NCI-H226 (cell line): ENCODE measurements at regions not wholly inside any gene's neighbourhood (a gene's known extent, or its start where the extent isn't known, plus 50 kb on each side); places are given as distances from the start of the nearest gene placed in this dataset.
"Not testable (repeated sequence)": the region's sequence is repeated elsewhere in the genome, so short reads cannot be mapped to it uniquely, and the experiment has no call there.

Experiments used
- DNase-seq: peaks from one replicate; pipeline ENCODE4 v3.0.0-alpha.2; 2015

DNA sequence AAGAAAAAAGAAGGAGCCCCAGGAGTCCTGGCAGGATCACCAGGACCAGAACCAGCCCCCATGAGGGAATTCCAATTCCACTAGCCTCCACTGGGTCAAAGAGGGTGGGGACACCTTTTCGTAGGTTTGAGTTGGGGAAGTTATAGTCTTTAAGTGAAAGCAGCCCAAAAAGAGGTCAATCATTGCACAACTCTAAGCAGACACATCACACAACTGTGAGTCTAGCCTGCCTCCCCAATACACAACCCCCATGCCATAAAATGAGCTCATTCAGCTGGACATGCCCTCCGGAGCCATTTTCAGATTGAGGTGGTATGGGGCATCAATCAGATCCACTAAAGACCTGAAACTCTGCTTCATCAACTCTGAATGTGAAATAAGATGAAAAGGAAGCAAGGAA is 179.9 kb downstream of the NPHP4 start:
- DNase-seq = no peak

DNA sequence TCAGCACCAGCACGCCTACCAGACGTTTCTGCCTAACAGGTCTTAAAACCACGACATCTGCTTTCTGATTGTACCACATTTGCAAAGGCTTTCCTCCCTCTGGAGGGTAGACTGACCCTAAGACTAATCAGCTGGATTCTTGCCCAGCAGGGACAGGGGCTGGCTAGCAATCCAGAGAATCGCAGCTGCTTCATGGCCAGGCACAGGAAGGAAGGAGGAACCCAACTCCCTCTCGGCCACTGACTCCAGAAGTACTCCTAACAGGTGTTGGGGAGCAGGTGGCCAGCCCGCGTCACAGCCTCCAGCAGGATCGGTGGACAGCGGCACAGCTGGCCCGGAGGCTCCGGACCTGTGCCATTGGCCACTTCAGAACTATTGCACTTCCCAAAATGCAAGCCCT is 180.8 kb downstream of the NPHP4 start:
- no peak for DNase-seq

DNA sequence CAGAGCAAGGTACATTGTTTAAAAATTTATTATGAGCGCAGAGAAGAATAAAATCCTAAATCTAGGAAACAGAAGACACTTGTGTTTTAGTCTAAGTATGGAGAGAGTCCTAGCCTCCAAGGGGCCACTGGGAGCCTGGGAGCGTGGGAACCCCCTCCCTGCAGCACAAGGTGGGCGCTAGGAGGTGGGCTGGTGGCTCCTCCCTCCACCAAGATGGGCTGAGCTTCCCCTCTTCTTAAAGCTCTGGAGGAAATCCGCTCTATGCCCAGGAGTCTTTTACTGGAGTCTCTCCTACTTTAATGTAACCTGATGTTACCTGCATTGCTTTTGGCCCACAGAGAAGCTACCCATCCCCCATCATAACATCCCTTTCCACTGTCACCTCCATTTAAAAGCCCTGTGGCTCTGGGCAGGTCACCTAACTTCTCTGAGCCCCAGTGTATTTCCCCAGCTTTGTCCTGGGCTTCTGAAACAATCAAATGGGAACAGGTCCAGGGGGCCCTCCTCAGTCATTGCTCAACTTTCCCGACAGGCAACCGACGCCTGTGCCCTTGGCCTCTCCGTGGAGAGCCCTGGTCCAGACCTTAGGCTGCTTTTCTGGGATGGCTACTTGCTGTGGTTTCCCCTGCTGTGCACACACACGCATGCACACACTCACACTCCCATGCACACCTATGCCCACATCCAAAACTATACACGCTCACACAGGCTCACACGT is 181.5 kb downstream of the NPHP4 start:
- no peak for DNase-seq

DNA sequence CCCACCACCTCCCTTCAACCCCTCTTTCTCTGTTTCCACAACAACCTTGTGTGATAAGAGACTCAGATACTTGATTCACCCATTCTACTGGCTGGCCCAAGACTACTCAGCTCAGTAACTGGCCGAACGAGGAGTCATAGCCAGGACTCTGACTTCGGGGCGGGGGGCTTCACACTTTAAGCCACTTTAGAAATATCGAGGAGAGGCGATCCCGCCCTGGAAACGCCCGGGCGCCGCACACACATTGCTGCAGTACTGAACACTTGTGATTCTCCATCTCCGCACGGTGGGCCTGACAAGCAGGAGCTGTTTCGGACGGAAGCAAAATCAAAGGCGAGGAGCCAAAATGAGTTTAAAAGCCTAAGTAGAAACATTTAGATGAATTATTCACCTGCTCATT is 182.1 kb downstream of the NPHP4 start:
- DNase-seq = no peak

DNA sequence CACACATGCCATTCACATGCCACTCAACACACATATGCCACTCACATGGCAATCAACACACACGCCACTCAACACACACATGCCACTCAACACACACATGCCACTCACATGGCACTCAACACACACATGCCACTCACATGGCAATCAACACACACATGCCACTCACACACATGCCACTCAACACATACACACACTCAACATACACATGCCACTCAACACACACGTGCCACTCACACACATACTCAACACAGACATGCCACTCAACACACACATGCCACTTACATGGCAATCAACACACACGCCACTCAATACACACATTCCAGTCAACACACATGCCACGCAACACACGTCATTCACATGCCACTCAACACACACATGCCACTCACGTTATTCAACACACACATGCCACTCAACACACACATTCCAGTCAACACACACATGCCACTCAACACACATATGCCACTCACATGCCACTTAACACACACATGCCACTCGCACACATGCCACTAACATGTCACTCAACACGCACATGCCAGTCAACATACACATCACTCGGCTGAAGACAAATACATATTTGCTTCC is 182.9 kb downstream of the NPHP4 start:
- no peak for DNase-seq

DNA sequence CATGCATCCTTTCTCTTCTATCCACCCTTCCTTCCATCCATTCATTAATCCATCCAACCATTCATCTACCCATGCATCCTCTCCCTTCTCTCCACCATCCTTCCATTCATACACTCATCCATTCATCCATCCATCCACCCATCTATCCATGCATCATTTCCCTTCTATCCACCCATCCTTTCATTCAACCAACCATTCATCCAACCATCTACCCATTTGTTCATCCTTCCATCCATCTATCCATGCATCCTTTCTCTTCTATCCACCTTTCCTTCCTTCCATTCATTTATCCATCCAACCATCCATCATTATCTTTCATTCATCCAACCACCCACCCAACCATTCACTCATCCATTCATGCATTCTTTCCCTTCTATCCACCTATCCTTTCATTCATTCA is 188.4 kb downstream of the NPHP4 start:
- no peak for DNase-seq

DNA sequence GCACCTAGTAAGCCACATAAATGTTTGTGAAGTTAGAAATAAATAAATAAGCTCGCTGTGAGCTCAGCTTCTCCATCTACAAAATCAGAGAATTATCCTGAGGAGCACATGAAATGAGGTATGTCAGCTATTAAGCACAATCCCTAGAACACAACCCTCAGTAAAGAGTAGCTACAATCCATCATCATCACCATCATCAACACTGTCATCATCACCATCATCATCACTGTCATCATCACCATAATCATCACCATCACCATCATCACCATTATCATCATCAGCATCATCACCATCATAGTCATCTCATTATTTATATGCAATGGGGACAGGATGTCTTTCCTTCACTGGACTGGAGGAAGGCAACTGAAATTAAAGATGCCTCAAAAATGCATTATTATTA is 189.6 kb downstream of the NPHP4 start:
- no peak for DNase-seq

DNA sequence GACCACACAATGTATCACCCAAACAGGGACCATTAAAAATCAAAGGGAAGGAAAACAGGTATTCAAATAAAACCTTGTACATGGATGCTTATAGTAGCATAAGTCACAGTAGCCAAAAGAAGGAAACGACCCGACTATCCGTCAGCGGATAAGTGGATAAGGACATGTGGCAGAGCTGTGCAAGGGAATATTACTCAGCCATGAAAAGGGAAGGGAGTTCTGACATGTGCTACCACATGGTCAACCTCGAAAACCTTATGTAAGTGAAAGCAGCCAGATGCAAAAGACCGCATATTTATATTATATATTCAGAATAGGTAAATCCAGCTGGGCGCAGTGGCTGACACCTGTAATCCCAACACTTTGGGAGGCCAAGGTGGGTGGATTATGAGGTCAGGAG is 193.3 kb downstream of the NPHP4 start:
- no peak for DNase-seq

DNA sequence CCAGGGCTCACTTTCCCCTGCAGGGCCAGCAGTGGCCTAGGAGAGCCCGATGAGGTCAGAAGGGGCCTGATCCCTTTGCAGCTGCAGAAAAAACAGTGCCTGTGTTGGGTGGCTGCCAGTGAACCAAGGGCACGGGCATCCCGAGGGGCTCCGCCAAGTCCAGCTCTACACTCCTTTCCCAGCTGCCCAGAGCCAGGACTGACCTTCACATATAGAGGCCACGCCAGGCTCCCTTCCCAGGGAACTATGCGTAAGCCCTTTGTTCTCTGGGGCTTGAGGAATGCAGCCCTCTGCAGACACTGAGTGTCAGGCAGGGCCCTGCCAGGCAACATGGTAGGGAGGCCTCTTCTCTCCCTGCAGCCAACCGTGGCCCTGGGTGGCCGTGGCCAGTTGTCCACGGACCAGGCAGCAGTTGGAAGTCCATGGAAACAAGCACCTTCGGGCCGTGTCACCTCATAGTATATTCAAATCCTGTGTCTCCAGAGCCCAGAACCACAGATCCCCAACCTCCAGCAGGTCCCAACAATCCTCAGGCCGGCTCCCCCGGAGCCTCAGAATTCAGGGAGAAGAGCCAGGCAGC is 194.0 kb downstream of the NPHP4 start:
- no peak for DNase-seq

DNA sequence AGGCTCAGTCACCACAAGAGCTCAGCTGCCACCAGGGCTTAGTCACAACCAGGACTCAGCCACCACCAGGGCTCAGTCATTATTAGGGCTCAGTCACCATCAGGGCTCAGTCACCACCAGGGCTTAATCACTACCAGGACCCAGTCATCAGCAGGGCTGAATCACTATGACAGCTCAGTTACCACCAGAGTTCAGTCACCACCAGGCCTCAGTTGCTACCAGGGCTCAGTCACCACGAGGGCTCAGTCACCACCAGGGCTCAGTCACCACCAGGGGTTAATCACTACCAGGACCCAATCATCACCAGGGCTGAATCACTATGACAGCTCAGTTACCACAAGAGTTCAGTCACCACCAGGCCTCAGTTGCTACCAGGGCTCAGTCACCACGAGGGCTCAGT is 196.2 kb downstream of the NPHP4 start:
- DNase-seq = no peak

DNA sequence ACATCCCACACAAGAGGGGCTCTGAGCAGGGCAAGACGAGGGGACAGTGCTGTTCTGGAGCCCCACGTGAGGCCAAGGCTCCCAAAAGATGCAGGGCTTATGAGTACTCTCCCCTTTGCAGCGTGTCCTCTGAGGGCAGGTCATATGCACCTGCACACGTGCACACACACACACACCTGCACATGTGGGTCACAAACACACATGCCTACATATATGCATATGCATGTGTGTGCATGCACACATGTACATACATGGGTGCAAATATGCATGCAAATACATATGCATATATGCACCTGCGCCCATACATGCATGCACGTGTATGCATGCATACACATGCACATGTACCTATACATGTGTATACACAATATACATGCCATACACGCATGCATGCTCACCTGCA is 197.9 kb downstream of the NPHP4 start:
- no peak for DNase-seq

DNA sequence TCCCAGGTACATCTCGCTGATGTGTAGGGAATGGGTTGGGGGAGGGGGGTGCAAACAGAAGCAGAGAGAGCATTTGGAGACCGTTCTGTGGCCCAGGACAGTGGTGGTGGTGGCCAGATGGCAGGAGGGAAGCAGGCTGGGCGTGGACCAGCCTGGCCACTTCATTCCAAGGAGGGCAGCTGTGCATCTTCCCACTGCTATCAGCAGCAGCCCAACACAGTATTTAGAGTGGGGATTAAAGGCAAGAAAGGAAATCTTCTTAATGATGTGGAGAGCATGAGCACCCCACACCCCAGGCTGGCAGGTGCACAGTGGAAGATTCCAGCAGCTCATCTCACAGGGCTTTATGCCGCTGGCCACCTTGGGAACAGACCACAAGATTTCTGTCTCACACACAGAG is 198.7 kb downstream of the NPHP4 start:
- no peak for DNase-seq

DNA sequence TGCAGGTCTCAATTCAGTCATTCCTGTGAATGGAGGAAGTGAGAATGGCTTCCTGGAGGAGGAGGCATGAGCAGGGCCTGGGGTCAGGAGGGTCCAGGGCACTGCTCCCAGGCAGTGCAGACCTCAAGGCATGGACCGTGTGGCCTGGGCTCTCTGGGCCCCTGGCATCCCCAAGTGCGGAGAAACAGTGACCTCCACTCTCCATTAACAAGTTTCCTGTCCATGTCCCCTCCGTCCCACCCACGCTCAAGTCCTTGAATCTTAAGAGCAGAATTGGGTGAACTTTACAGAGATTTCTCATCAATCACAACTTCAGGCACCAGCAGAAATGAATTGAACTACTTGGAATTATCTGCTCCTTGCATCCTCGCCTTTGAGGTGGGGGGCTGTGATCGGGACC is 211.1 kb downstream of the NPHP4 start:
- no peak for DNase-seq

DNA sequence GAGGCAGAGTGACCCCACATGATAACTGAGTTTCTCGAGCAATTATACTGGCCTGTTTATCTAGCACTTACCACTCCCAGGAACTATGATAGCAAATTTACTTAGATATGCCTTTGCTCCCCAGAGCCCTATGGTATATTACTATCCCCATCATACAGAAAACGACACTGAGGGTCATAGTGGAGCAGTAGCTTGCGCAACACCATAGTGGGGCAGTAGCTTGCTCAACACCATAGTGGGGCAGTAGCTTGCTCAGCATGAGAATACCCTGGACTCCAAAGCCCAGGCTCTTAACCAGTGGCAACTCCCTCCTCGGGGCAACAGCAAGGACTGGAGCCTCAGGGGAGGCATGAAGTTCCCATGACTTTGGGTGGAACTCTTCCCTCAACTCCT is 211.9 kb downstream of the NPHP4 start:
- no peak for DNase-seq

DNA sequence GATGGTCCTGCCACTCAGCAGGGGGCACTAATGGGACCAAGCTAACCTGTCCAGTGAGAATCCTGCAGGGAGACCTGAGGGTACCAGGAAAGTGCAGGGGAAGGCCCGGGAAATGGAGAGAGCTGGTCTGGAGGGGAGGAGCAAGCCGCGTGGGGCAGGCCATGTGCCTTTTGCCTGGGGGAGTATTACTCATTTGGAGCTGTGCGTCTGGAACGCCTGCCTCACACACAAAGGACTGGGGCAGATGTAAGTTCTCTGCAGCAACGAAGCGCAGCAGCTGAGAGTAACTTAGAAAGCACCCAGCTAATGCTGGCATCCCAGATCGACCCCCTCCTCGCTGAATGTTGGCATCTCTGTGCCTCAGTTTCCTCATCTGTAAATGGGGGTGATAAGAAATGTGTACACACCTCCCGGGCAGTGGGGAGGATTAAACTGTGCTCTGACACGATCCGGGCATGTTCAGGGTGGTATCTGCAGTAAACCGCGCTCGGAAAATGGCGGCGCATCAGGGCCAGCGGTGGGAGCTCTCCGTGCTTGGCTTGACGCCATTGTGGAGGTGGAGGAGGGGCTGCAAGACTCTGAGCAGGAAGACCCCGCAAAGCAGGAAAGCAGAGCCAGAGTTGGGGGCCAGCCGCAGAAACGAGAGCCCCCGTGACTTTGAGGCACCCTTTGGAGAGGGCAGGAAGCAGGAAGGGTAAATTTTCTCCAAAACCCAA is 212.5 kb downstream of the NPHP4 start:
- DNase-seq = no peak

DNA sequence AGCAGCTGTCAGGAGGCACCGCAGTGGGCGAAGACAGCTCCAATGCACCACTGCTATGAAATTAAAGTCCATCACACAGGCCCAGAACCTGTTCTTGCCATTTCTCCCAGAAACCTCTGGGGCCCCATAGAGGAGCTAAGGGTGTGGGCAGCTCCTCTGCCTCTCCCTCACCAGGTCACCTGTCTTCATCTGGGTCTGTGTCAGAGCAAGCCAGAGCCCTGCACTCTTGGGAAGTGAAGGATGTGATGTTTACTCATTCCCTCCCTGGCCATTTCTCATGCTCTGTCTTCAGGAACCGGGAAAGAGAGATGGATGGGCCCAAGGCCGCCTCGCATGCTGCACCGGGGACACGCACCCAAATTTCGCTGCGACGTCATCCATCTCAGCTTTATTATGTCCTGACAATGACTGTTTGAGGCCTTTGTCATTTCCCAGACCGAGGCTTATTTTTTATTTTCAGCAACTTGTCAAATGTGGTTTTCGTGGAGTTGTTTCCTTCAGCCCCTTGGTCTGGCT is 216.1 kb downstream of the NPHP4 start:
- DNase-seq = no peak

DNA sequence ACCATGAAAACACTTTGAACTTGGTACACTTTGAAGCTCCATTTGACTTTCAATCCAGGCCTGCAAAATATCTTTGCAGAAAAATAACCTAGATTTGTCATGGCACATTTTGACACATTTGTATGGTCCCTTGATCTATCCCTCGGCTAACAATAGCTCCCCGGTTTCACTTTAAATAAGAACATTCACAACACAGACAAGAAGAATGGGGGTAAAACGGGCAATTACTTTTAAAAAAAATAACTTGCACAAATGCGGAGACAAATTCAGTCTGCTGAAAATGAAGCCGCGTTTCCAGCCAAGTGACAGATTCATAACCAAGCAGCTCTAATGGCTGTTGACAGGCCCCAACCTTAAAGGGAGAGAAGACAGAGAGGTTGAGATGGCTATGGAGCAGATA is 218.2 kb downstream of the NPHP4 start:
- no peak for DNase-seq

DNA sequence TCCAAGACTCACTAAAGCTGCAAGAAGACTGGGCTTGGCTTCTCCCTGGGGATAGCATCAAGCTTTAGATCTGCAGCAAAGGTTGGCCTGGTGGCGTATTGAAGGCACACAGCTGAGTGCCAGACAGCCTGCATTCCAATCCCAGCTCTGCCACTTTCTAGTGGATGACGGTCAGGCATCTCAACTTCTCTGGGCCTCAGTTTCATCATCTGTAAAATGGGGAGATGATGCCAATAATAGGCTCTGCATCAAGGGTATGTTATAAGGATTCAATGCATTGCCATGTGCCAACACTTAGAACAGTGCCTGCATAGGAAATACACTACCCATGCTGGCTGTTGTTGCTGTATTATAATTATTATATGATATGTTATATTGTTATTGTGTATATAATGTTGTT is 220.4 kb downstream of the NPHP4 start:
- DNase-seq = no peak

DNA sequence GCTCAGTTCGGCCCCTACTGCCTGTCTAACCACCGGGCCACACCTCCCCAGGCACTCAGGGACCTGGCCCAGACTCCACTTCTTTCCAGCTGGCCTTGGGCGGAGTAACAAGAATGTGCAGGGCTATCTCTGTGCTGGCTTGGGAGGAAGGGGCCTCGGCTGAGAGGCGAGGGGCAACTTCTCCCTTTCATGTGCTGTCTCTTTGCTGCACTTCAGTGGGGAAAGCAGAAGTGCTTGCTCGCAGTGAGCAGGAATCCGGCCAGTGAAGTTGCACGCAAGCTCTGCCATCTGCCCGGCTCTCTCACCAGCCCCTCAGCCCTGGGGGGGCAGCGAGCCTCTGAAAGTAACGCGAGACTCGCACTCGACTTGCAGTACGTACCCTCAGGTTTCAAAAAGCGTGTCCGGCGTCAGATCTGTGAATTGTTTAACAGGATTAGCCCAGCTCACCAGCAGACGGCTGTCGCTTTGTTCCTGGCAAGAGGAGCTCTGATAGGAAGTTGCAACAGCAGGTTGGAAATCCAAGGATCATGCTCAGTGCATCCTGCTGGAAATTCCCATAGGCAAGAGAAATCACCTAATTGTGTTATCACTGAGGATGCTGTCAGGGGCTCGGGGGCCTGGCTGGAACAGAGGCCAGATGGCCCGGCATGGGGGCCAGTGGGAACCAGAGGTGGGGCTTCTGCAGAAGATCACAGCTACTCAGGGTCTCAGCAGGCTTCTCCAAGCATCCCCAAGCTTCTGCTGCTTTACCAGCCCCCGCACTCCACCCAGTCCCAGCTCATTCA is 221.1 kb downstream of the NPHP4 start:
- DNase-seq = no peak

DNA sequence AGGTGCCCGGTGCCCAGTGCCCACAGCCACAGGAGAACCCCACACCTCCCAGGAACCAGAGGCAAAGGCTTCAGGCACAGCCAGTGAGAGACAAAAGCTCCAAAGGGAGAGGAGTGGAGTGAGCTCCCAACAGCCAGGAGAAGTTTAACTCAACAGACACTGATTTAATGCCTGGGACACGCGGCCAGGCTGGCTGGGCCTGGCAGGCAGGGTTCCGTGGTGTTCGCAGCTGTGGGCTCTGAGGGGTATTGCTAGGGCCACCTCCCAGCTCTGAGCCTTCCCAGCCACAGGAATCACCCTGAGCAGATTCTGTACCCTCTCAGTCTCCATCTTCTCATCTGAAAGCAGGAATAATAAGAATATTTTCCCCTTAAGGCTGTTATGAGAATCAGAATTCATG is 222.5 kb downstream of the NPHP4 start:
- DNase-seq = no peak

DNA sequence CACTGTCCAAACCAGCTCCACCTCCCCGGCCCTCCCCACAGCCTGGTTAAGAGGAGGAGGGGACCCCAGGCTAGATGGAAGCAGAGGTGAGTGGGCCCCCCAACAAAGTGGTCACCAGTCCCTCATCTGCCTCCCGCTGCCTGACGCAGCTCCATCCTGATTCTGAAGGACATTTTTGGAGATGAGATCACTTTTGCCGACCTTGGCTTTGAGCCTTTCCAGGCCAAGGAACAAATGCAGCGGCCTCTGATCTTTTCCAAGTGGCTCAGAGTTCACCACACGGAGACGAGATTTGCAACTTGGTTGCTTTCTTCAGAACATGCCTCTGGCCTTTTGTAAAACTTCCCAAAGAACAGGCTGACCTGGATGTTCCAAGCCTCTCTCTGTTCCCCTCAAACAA is 223.1 kb downstream of the NPHP4 start:
- no peak for DNase-seq

DNA sequence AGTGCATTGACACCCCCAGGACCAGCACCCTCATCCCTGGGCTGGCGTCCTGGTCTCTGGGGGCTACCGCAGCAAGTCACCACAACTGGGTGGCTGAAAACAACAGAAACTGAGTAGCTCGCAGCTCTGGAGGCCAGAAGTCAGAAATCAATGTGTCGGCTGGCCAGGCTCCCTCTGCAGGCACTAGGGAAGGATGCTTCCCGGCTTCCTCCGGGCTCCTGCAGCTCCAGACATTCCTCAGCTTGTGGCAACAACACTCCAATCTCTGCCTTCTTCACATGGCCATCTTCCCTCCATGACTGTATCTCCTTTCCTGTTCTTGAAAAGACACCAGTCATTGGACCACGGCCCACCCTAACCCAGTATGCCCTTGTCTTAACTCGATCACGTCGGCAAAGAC is 224.2 kb downstream of the NPHP4 start:
- DNase-seq = no peak

DNA sequence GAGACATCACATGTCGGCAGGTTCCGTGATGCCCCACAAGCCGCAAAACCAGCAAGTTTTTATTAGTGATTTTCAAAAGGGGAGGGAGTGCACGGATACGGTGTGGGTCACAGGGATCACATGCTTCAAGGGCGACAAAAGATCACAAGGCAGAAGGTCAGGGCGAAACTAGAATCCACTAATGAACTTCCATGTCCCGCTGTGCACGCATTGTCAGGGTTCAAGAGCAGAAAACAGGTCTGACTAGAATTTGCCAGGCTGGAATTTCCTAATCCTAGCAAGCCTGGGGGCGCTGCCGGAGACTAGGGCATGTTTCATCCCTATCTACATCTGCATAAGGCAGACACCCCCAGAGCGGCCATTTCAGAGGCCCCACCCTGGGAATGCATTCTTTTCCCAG is 225.2 kb downstream of the NPHP4 start:
- not testable (repeated sequence) for DNase-seq
